DMS153 treated with DMSO at 0.1 percent for 48 hours (cell line): ENCODE measurements at regions not wholly inside any gene's neighbourhood (a gene's known extent, or its start where the extent isn't known, plus 50 kb on each side); places are given as distances from the start of the nearest gene placed in this dataset.
"Not testable (repeated sequence)": the region's sequence is repeated elsewhere in the genome, so short reads cannot be mapped to it uniquely, and the experiment has no call there.

Source experiments
- DNase-seq: peaks from one replicate; lab custom pipeline; 2025; ENCODE audit not compliant: unreplicated experiment; lab: John Stamatoyannopoulos, UW

DNA sequence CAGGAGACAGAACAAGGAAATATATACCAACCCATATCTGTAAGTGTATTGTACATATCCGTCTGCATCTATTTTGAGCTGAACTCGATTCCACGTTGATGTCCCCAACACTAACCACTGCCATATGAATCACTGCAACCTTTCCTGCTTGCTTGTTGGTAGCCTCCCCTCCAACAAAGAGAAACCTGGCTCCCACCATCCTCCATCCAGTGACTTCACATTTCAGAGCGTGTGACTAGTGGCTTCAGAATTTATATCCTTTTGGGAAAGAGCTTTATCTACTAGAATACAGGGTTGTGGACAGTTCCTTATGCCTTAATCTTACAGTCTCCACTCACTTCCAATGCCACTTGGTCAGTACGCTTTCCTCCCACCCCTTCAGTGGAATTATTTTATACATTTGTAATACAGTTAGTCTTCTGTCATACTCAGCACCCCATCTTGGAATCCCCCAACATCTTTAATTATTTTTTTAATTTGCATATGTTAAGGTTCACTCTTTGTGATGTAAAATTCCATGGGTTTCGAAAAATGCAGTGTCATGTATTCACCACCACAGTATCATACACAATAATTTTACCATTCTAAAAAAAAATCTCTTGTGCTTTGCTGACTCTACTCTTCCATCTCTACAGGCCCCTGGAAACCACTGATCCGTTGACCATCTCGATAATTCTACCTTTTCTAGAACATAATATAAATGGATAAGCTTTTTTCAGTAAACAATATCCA is 264.7 kb downstream of the BCL2L11 start:
- DNase-seq = not testable (repeated sequence)

GRCh38 chr2:111390605-111391004 is 269.9 kb downstream of the BCL2L11 start:
- not testable (repeated sequence) for DNase-seq

- DNase-seq = not testable (repeated sequence)
Measured at GRCh38 chr2:111395350-111396128, 274.8 kb downstream of the BCL2L11 start.

DNA sequence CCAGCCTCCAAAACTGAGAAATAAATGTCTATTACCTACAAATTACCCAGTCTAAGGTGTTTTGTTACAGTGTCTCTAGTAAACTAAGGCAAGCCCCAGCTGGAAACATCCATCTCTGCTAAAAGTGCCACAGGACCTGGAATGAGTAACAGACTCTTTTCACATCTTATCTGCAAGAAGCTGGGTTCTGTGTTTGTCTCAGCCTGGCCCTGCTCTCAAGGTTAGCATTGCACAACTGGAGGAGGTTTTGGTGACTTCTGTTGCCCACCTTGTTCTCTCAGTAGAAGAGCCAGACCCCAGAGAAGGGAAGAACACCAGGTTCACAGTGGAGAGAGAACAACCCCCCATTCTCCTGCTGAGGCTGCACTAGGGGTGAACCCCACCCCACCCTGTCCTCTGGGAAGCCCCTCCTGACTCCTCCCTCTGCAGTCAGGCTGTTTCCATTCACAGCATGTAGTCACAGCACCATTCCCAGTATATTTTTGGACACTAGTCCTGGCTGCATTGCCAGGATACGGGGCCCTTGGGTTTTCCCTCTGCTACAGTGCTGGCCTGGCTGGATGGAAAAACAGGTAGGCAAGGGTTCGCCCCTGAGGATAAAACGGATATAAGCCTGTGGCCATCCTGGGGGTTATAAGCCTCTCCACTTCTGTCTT is 280.0 kb downstream of the BCL2L11 start:
- DNase-seq = not testable (repeated sequence)

DNA sequence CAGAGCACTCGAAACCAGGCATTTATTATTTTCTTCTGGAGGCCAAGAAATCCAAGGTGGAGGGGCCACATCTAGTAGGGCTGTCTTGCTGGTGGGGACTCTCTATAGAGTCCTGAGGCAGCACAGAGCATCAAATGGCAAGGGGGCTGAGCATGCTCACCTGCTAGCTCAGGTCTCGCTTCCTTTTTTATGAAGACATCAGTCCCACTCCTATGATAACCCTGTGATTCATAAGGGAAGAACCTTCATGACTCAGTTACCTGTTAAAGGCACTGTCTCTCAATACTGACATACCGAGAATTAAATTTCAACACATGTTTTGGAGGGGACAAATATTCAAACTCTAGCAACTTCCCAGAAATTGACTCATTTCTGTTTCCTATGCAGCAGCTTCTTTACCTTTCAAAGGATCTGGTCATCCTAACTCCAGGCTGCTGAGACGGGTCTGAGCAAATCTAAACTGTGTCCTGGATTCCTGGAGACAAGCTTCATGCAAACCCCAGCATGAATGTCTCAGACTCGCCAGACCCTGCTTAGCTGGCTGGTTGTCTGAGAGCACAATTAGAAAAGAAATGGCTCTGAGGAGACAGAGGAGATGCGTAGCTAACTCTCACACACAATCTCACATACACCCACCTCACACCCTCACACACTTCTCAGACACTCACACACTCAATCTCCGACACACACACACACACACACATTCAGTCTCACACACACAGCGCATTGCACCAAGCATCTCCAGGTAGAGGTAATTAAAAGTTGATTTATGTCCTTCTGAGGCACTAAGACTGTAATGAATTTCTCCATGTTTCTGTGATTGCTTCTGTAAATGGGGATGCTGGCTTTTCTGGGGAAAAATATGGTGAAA is 280.8 kb downstream of the BCL2L11 start:
- not testable (repeated sequence) for DNase-seq

DNA sequence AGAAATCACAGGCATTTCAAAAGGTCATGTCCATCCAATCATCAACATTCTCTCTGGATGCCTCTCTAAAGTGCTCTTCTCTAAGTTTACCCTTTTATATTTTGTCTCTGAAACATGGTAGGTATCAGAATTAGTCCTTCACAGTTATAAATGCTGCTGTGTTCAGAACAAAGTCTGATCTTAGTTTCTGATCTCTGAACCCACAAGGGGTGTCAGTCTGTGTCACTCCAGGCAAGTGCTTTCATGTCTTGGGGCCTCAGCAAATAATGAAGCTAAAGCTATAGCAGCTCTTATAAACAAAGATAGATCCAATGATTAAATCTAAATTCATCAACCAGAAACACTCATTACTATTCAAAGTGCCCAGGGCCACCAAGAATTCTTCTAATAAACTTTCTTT is 281.7 kb downstream of the BCL2L11 start:
- DNase-seq = not testable (repeated sequence)

GRCh38 chr2:111403287-111403686 is 282.6 kb downstream of the BCL2L11 start:
- DNase-seq = not testable (repeated sequence)

GRCh38 chr2:111406616-111407015 is 285.9 kb downstream of the BCL2L11 start:
- DNase-seq = not testable (repeated sequence)

GRCh38 chr2:111407632-111408194 is 287.0 kb downstream of the BCL2L11 start:
- not testable (repeated sequence) for DNase-seq

DNA sequence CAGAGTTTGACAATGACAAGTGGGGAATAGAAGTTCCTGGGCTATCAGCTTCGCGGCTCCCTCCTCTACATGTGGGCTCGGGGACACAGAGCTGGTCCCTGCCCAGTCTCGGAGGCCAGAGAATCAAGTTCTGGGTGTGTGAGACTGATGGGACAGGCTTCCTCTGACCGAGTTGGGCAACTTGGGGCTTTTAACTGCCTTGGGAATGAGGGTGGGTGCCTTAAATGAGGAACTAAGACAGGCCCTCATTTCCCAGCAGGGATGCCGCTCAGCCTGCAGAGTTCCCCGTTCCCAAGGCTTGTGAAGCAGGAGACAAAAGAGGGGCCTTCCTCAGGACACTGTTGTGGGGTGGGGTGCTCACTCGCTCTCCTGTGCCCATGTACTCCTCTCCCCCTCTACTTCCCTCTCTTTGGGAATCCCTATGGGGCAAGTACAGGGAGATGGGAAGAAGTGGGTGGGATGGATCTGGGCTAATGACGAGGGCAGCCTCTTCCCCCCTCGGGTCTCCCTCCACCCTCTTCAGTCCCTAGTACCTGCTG is 290.2 kb downstream of the BCL2L11 start:
- DNase-seq = not testable (repeated sequence)

- not testable (repeated sequence) for DNase-seq
Measured at GRCh38 chr2:111411867-111412681, 291.4 kb downstream of the BCL2L11 start.

DNA sequence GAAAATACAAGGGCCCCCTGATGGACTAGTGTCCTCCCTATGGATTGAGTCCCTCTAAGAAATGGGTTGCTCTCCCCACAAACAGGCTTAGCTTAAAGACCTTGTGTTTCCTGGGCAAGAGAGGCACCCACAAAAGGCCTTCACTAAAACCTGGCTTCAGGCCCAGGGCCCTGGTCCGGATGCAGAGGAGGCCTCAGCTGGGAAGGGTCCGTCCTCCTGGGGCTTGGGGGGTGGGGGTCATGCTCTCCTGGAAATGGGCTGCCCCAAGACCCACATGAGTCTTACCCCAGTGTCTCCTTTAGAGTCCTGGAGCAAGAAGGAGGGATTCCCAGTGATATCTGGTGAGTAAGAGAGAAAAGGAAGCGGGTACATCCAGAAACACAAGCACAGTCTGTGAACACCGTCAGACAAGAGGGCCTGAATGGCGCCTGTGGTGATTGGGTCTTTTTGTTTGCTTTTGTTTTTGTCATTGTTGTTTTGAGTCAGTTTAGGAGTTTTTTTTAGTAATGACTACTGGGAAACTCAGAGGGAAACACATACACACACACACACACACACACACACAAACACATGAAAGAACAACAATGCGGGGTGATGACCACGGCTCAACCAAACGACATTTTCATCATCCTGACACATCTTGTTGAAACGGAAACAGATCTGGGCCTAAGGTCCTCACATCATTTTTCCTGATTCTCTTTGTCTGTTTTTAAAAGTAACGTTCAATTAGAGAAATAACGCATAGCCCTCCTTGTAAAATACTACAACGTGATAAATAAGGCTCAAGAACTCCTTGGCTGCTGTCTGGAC is 292.3 kb downstream of the BCL2L11 start:
- not testable (repeated sequence) for DNase-seq

DNA sequence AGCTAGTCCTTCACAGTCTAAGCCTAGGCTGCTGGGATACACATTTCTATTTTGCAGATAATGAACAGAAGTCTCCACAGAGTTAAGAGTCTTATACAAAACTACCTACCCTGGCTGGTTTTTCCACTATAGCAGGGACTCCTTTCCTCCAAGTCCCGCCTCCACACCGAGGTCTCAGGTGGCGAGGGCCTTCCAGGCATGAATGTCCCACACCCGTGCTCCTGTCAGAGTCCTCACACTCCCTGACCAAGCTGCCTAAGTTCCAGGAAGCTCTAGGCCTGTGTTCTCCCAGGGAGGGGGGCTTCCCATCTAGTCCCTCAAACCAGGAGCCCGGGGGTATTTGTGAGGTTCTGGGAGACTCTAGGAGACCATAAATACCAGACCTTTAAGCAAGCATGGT is 293.2 kb downstream of the BCL2L11 start:
- DNase-seq = not testable (repeated sequence)

GRCh38 chr2:111415765-111416743 is 295.3 kb downstream of the BCL2L11 start:
- not testable (repeated sequence) for DNase-seq

GRCh38 chr2:111417026-111417425 is 296.3 kb downstream of the BCL2L11 start:
- DNase-seq = not testable (repeated sequence)

DNA sequence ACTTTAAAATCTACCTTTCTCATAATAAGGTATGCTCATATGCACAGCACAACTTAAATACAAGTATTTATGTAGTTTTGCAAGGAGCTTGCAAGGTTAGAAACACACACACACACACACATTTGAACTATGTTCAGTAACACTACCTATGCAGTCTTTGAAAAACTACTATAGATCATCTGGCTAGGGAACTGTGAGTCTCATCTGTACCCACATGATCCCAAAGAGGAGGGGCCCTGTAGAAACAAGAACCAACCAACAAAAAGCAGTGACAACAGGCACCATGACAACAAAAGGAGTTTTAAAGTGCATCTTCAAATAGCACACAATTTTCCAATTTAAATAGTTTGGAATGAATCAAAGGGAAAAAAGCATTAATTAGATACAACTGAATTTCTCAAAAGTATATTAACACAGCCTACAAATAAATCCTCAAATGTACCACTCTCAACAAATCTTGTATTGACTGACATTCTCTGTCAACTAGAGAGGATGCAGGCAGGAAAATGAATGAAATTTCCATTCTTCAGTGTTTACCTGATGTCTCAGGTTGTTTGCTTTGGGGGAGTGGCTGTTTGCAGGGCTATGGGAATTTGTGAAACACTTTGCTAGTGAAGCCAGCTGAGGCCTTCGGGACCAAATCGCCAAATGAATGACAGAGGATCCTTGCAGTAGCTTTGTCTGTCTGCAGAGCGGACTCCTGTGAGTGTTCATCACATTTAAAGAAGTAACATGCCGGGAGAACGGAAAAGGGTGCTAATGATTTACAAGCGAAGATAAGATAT is 297.6 kb downstream of the BCL2L11 start:
- DNase-seq = not testable (repeated sequence)
